ENCODE measurements at regions not wholly inside any gene's neighbourhood (a gene's known extent, or its start where the extent isn't known, plus 50 kb on each side); places are given as distances from the start of the nearest gene placed in this dataset.

- intact Hi-C loops (cut with micrococcal nuclease; ENCODE audit: unreplicated experiment) = no loop called here
- no TSS peak for BruUV-seq (replicated peaks)
Measured at GRCh38 chr2:33766175-33766574, 167.1 kb upstream of the FAM98A start.

GRCh38 chr2:33765122-33765521 is 166.0 kb upstream of the FAM98A start:
- CTCF ChIA-PET = no interaction called here
- no peak overlapping the region for H3K4me3 ChIP-seq (ENCODE audit: low read depth, low read length, poor library complexity, severe bottlenecking)
- POLR2A ChIA-PET (ENCODE audit: low non-redundant PET) = no interaction called here
- TF ChIP-seq EZH2 (IDR thresholded peaks at IDR 0.05; ENCODE audit: borderline replicate concordance, low read depth, low read length, poor library complexity, severe bottlenecking) (no peak), CTCF (conservative IDR thresholded peaks at IDR 0.05; ENCODE audit: low read depth, low read length) (no peak)
- no peaks in the 10 kb centered on the region for H3K36me3 ChIP-seq (ENCODE audit: insufficient read depth, low read length, poor library complexity, severe bottlenecking)
- DNase-seq (ENCODE audit: low spot score) = peak; percentile 25
- no peaks in the 10 kb centered on the region for H3K27me3 ChIP-seq (replicated peaks; ENCODE audit: insufficient read depth, low read depth, low read length, poor library complexity)
- no peaks in the 10 kb centered on the region for H3K9me3 ChIP-seq (ENCODE audit: low read depth, low read length, poor library complexity, severe bottlenecking)
- no peaks in the 10 kb centered on the region for H3K4me1 ChIP-seq (ENCODE audit: insufficient read depth, low read length, poor library complexity, severe bottlenecking)
- no TSS peak for BruUV-seq (replicated peaks)
- intact Hi-C loops (cut with micrococcal nuclease; ENCODE audit: unreplicated experiment) = no loop called here
- H3K27ac ChIP-seq (ENCODE audit: low read depth, low read length, poor library complexity, severe bottlenecking) = no peak overlapping the region

More at GRCh38 chr2:33766175-33766574, 167.1 kb upstream of the FAM98A start:
- no peaks in the 10 kb centered on the region for H3K36me3 ChIP-seq (ENCODE audit: insufficient read depth, low read length, poor library complexity, severe bottlenecking)
- H3K4me3 ChIP-seq (ENCODE audit: low read depth, low read length, poor library complexity, severe bottlenecking) = no peak overlapping the region
- H3K27me3 ChIP-seq (replicated peaks; ENCODE audit: insufficient read depth, low read depth, low read length, poor library complexity) = no peaks in the 10 kb centered on the region
- no peak for TF ChIP-seq EZH2 (IDR thresholded peaks at IDR 0.05; ENCODE audit: borderline replicate concordance, low read depth, low read length, poor library complexity, severe bottlenecking)
- no peak for TF ChIP-seq CTCF (conservative IDR thresholded peaks at IDR 0.05; ENCODE audit: low read depth, low read length)
- no peak for DNase-seq (ENCODE audit: low spot score)
- H3K27ac ChIP-seq (ENCODE audit: low read depth, low read length, poor library complexity, severe bottlenecking) = no peak overlapping the region
- no peaks in the 10 kb centered on the region for H3K4me1 ChIP-seq (ENCODE audit: insufficient read depth, low read length, poor library complexity, severe bottlenecking)
- H3K9me3 ChIP-seq (ENCODE audit: low read depth, low read length, poor library complexity, severe bottlenecking) = no peaks in the 10 kb centered on the region
- ChIA-PET POLR2A (ENCODE audit: low non-redundant PET) (no interaction called here), CTCF (no interaction called here)

- TF ChIP-seq EZH2 (IDR thresholded peaks at IDR 0.05; ENCODE audit: borderline replicate concordance, low read depth, low read length, poor library complexity, severe bottlenecking) (no peak), CTCF (conservative IDR thresholded peaks at IDR 0.05; ENCODE audit: low read depth, low read length) (no peak)
- no peak overlapping the region for H3K4me3 ChIP-seq (ENCODE audit: low read depth, low read length, poor library complexity, severe bottlenecking)
- ChIA-PET CTCF (no interaction called here), POLR2A (ENCODE audit: low non-redundant PET) (no interaction called here)
- H3K36me3 ChIP-seq (ENCODE audit: insufficient read depth, low read length, poor library complexity, severe bottlenecking) = no peaks in the 10 kb centered on the region
- no peaks in the 10 kb centered on the region for H3K9me3 ChIP-seq (ENCODE audit: low read depth, low read length, poor library complexity, severe bottlenecking)
- BruUV-seq (replicated peaks) = no TSS peak
- H3K4me1 ChIP-seq (ENCODE audit: insufficient read depth, low read length, poor library complexity, severe bottlenecking) = no peaks in the 10 kb centered on the region
- DNase-seq (ENCODE audit: low spot score) = no peak
- intact Hi-C loops (cut with micrococcal nuclease; ENCODE audit: unreplicated experiment) = no loop called here
- H3K27ac ChIP-seq (ENCODE audit: low read depth, low read length, poor library complexity, severe bottlenecking) = no peak overlapping the region
- no peaks in the 10 kb centered on the region for H3K27me3 ChIP-seq (replicated peaks; ENCODE audit: insufficient read depth, low read depth, low read length, poor library complexity)
Measured at GRCh38 chr2:33764551-33764950, 165.5 kb upstream of the FAM98A start.
